H54 (cell line): ENCODE measurements at regions not wholly inside any gene's neighbourhood (a gene's known extent, or its start where the extent isn't known, plus 50 kb on each side); places are given as distances from the start of the nearest gene placed in this dataset.
"Not testable (repeated sequence)": the region's sequence is repeated elsewhere in the genome, so short reads cannot be mapped to it uniquely, and the experiment has no call there.

Experiments used
- DNase-seq: peaks from one replicate; pipeline ENCODE4 v3.0.0; 2011; ENCODE audit warnings: low spot score, mixed read lengths; ENCODE audit not compliant: insufficient read length
- FAIRE-seq: peaks from 3 replicates; lab custom pipeline; 2011; peaks lifted over from hg19 to GRCh38; lab: Jason Lieb, UNC
- POLR2A ChIP-seq: IDR thresholded peaks from 2 replicates; pipeline ENCODE4 v1.6.1; 2011; ENCODE audit warnings: low read depth, mild to moderate bottlenecking, low read length

DNA sequence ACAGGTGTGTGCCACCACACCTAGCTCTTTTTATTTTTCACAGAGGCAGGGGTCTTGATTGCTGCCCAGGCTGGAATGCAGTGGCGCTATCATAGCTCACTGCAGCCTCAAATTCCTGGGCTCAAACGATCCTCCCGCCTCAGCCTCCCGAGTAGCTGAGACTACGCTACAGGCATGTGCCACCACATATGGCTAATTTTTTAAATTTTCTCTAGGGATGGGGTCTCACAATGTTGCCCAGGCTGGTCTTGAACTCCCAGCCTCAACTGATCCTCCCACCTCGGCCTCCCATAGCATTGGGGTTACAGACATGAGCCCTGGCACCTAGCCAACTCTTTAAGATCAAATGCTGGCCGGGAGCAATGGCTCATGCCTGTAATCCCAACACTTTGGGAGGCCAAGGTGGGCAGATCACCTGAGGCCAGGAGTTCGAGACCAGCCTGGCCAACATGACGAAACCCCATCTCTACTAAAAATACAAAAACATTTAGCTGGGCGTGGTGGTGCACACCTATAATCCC is 50.6 kb upstream of the MYL10 start:
- FAIRE-seq, DNase-seq: not testable (repeated sequence)

DNA sequence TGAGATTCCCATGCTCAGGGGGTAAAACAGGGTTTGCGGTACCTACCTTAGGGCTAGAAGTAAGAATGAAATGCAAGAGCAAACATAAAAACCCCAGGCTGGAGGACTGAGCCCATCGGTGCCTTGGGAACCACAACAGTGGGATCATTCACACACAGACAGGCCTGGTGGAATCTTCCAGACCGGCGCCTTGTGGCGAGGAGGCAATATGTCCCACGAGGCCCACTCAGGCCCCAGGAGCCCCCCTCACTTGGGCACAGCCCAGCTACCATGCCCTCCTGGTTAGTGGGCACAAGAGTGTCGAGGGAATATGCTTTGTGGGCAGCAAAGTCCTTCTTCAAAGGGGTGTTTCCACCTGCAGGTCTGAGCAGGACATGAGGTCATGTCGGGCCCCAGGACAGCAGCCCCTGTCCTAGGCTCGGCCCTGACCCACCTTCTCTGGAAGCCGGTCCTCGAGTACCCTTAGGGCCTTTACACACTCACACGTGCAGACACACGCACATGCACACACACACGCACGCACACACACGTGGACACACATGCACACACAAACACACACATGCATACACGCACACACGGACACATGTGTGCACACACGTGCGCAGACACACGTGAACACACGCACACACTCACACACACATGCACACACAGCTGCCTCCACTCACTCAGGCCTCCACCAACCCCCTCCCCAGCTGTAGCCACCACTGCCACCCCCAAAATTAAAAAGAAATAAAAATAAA is 51.5 kb upstream of the MYL10 start:
- TF ChIP-seq POLR2A: no peak
- no peak for FAIRE-seq
- no peak for DNase-seq

DNA sequence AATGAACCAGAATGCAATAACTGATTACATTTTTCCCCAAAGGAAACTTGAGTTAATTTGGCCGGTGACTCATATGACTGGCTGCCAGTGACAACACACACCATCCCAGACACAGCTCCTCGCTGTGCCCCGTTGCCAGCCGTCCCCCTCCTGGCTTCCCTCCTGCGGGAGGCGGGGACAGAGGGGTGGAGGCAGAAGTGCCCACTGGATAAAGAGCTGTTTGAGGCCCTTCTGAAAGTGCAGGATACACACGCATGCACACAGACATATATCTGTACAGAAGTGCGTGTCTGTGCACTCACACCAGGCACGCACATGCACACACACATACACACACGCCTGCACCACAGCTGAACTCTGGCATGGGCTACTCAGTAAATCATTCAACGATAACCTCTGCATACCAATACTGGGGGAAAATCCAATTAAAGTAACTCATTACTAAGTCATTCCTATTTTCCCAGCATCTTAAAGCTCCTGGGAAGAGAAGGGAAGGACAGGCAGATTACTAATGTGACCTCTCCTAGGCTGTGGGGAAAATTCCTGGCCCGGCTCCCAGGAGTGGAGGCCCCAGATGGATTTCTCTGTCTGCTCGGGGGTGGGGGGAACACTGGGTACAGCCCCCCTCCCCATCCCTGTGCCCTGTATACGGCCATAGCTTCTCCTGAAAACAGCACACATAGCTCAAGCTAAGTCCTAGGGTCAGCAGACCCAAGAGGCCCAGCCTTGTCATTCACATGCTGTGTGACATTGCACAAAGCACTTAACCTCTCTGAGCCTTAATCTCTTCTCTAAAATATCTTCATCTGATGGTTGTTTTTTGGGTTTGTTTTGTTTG is 52.3 kb upstream of the MYL10 start:
- DNase-seq (peak; percentile 88), FAIRE-seq (no peak)
- no peak for TF ChIP-seq POLR2A

DNA sequence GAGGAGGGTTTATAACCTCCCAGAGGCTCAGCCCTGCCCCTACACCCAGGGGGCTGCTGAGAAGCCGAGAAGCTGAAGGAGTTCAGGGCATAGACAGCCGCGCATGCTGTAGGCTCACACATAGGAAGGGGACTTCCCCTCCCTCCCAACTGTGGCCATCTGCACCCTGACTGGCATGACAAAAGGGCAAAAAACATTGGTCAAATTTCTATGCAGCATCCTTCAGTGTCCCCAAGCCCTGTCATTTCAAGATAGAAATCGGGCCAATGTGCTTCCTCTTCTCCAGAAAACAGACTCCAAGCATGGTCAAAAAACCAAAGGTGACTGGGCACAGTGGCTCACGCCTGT is 55.9 kb upstream of the MYL10 start:
- TF ChIP-seq POLR2A: no peak
- FAIRE-seq (no peak), DNase-seq (no peak)

DNA sequence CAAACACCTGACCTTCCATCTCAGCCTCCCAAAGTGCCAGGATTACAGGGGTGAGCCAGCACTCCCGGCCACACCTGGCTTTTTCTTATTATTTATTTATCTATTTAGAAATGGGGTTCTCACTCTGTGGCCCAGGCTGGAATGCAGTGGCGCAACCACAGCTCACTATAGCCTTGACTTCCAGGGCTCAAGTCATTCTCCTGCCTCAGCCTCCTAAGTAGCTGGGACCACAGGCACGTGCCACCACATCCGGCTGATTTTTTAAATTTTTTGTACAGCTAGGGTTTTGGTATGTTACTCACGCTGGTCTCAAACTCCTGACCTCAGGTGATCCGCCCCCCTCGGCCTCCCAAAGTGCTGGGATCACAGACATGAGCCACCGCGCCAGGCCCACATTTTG is 56.9 kb upstream of the MYL10 start:
- TF ChIP-seq POLR2A: no peak
- FAIRE-seq: no peak
- DNase-seq: no peak

DNA sequence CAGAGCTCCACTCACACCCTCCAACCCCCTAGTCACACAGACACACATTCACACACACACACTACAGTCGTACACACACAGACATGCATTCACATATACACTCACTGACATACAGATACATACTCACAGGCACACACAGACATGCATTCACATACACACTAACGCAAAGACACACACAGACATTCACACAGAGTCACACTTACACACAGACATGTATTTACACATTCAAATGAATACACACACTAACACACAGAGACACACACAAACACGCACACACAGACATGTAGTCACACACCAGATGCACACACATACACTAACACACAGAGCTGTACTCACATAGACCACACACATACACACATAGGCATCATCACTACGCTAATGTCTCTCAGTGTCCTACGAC is 58.0 kb upstream of the MYL10 start:
- no peak for TF ChIP-seq POLR2A
- FAIRE-seq (no peak), DNase-seq (no peak)

DNA sequence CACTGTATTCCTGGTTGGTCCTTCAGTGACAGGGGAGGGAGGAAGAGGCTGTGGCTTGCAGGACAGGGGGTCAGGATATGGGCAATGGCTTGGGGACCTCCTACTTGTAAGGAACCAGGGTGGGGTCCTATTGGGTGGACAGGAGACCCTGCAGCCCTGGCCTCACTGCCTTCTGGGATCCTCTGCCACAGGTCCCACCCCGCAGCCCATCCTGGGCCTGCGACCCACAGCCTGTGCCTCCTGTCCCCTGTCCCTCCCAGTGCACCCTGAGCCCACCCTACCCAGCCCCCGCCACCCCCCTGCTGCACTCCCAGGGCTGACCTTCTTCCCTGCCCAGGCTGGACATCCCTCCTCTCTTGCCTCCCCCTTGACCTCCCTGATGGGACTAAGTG is 58.7 kb upstream of the MYL10 start:
- FAIRE-seq: no peak
- no peak for TF ChIP-seq POLR2A
- no peak for DNase-seq

DNA sequence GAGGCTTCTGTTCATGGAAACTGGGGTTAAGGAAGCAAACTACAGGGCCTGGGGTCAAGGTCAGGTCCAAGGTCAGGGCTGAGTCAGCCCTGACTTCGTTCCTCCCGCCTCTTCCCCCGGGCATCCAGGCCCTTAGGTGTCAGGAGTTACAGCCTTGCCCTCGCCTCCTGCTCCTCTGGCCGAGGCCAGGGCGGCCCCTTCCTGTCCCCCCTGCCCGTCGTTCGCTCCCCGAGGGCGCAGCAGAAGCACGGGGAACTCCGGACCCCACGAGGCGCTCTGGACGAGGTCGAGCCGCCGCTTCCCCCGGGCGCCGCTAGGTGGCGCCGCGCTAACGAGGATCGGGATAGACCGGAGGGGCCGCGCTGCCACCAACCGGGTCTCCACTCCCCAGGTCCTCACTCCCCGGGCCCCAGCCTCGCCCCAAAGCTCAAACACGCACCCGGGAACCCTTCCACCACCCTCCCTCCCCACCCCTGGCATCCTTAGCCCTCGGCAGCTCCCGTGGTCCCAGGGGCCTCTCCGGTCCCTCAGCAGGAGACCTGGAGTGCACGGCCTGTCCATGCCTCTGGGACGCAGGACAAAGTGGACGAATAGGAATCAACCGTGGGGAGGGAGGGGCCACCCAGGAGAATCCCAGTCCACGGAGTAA is 59.2 kb upstream of the MYL10 start:
- DNase-seq (peak; percentile 76), FAIRE-seq (no peak)
- TF ChIP-seq POLR2A: peak; percentile 26; the same call in 1 of the 2 replicates

DNA sequence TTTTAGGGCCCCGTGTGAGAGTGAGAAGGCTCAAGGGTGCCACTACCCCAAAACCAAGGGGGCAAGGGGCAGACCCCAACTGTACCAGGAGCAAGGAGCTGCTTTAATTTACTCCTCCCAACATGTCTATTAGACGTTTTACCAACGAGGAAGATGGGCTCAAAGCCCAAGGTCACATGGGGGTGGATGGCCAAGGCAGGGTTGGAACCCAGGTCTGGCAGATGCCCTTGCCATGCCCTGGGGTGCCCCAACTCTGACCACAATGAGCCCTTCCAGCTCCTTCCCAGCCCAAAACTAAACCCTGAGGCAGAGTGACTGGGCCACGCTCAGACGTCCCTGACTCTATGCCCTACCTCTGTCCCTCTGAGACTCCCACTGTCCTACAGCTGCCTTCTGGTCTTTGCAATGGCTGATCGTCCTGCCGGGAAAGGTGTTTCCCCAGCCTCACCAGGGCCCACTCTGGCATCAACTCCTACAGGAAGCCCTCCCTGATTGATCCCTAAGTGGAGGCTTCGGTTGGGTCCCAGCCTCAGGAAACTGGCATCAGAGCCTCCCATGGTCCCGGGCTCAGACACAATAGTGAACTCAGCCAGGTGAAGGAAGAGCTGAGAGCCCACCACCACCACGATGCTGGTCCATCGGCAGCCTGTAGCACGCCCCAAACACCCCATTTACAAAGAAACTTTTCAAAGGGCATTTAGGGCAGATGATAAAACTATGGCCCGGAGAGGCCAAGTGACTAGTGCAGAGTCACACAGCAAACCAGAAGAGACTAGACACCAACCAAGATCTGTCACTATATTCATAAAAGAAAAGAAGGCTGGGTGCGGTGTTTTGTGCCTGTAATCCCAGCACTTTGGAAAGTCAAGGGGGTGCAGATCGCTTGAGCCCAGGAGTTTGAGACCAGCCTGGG is 60.2 kb upstream of the MYL10 start:
- TF ChIP-seq POLR2A: no peak
- DNase-seq (no peak), FAIRE-seq (no peak)

DNA sequence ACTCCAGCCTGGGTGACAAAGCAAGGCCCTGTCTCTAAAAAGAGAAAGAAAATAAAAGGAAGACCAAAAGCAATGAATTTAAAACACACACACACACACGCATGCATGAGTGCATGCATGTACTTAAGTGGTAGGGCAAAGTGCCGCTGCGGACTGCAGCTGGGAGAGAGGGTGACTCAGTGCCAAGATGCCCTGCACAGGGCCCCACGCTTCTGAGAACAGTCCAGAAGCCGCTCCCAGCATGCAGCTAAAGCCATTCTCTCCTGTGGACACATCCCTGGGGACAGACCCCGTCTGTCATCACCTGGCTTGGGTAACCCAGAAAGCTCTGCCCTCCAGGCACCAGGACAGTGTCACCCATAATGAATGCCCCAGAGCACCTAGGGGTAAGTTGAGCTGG is 61.0 kb upstream of the MYL10 start:
- DNase-seq: no peak
- no peak for FAIRE-seq
- no peak for TF ChIP-seq POLR2A

DNA sequence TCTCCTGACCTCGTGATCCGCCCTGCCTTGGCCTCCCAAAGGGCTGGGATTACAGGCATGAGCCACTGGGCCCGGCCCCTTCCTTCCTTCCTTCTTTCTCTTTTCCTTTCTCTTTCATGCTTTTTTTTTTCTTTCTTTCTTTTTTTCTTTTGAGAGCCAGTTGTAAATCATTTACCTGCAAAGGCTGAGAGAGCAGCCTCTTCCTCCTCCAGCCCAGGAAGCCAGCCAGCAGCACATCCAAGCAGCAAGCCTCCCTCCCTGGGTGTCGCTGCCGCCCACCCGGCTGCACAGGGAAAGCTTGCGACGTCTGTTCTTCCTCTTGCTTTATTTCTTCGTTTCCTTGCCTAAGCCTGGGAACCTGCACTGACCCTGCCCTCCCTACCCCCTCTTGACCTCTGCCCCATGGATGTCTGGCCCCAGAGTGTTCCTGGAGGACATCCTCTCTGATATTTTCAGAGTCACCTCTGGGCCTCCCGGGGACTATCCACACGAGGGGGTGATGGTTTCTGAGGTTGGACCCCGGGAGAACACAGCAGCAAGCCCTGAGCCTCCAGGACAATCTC is 62.8 kb upstream of the MYL10 start:
- DNase-seq: no peak
- FAIRE-seq: no peak
- no peak for TF ChIP-seq POLR2A

DNA sequence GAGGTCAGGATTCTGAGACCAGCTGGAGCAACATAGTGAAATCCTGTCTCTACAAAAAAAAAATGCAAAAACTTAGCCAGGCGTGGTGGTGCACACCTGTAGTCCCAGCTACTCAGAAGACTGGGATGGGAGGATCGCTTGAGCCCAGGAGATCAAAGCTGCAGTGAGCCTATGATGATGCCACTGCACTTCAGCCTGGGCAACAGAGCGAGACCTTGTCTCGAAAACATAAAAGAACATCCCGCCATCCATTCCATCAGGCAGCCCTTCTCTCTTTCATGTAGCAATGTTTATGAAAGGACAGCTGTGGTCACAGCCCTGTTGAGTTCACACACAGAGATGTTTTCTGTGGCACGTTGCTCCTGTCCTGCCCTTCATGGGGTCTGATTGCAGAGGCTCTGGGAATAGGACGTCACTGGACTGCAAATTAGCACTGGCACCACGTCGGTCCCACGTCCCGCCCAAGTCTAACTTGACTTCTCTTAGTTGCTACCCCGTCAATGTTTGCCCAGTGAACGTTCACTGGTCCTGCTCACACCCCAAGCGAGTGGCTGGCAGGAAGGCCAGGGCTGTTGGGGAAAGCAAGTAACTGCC is 64.5 kb upstream of the MYL10 start:
- no peak for FAIRE-seq

More for the DNA sequence above, 64.5 kb upstream of the MYL10 start:
- no peak for TF ChIP-seq POLR2A
- no peak for DNase-seq
